ENCODE measurements at regions not wholly inside any gene's neighbourhood (a gene's known extent, or its start where the extent isn't known, plus 50 kb on each side); places are given as distances from the start of the nearest gene placed in this dataset.
"Not testable (repeated sequence)": the region's sequence is repeated elsewhere in the genome, so short reads cannot be mapped to it uniquely, and the experiment has no call there.

- H3K4me3 ChIP-seq (ENCODE audit: low read depth, low read length): no peak overlapping the region
- H3K4me1 ChIP-seq (ENCODE audit: control insufficient read depth, insufficient read depth, low read length): peaks cover 4% of the 10 kb centered on the region; the same call in 1 of the 2 replicates
- no peaks in the 10 kb centered on the region for H3K36me3 ChIP-seq (ENCODE audit: control insufficient read depth, insufficient read depth, low read length)
- no peak overlapping the region for H3K27ac ChIP-seq (ENCODE audit: low read depth, low read length)
- H3K27me3 ChIP-seq (ENCODE audit: control insufficient read depth, insufficient read depth, low read length): no peaks in the 10 kb centered on the region
- H3K9ac ChIP-seq (ENCODE audit: low read length): no peak overlapping the region
- no peaks in the 10 kb centered on the region for H3K9me3 ChIP-seq (ENCODE audit: control insufficient read depth, insufficient read depth, low read depth, low read length)
Measured at GRCh38 chr1:157370698-157371097, 181.6 kb downstream of the FCRL5 start.

- H3K4me3 ChIP-seq (ENCODE audit: low read depth, low read length): no peak overlapping the region
- H3K27me3 ChIP-seq (ENCODE audit: control insufficient read depth, insufficient read depth, low read length): no peaks in the 10 kb centered on the region
- no peak overlapping the region for H3K27ac ChIP-seq (ENCODE audit: low read depth, low read length)
- H3K36me3 ChIP-seq (ENCODE audit: control insufficient read depth, insufficient read depth, low read length): no peaks in the 10 kb centered on the region
- no peaks in the 10 kb centered on the region for H3K9me3 ChIP-seq (ENCODE audit: control insufficient read depth, insufficient read depth, low read depth, low read length)
- H3K9ac ChIP-seq (ENCODE audit: low read length): no peak overlapping the region
- peaks cover 4% of the 10 kb centered on the region; the same call in 1 of the 2 replicates for H3K4me1 ChIP-seq (ENCODE audit: control insufficient read depth, insufficient read depth, low read length)
Measured at GRCh38 chr1:157369808-157370521, 182.3 kb downstream of the FCRL5 start.

- H3K36me3 ChIP-seq (ENCODE audit: control insufficient read depth, insufficient read depth, low read length); H3K27ac ChIP-seq (ENCODE audit: low read depth, low read length); H3K9me3 ChIP-seq (ENCODE audit: control insufficient read depth, insufficient read depth, low read depth, low read length); H3K4me3 ChIP-seq (ENCODE audit: low read depth, low read length); H3K4me1 ChIP-seq (ENCODE audit: control insufficient read depth, insufficient read depth, low read length); H3K27me3 ChIP-seq (ENCODE audit: control insufficient read depth, insufficient read depth, low read length); H3K9ac ChIP-seq (ENCODE audit: low read length): not testable (repeated sequence)
Measured at GRCh38 chr1:157368941-157369340, 183.4 kb downstream of the FCRL5 start.

GRCh38 chr1:157368363-157368762, 184.0 kb downstream of the FCRL5 start:
- Histone ChIP-seq H3K4me1 (ENCODE audit: control insufficient read depth, insufficient read depth, low read length) (peaks cover 4% of the 10 kb centered on the region; the same call in 1 of the 2 replicates), H3K4me3 (ENCODE audit: low read depth, low read length) (no peak overlapping the region), H3K9me3 (ENCODE audit: control insufficient read depth, insufficient read depth, low read depth, low read length) (no peaks in the 10 kb centered on the region), H3K27me3 (ENCODE audit: control insufficient read depth, insufficient read depth, low read length) (no peaks in the 10 kb centered on the region), H3K9ac (ENCODE audit: low read length) (no peak overlapping the region), H3K36me3 (ENCODE audit: control insufficient read depth, insufficient read depth, low read length) (no peaks in the 10 kb centered on the region), H3K27ac (ENCODE audit: low read depth, low read length) (no peak overlapping the region)

- Histone ChIP-seq H3K4me3 (ENCODE audit: low read depth, low read length) (no peak overlapping the region), H3K36me3 (ENCODE audit: control insufficient read depth, insufficient read depth, low read length) (no peaks in the 10 kb centered on the region), H3K9me3 (ENCODE audit: control insufficient read depth, insufficient read depth, low read depth, low read length) (no peaks in the 10 kb centered on the region), H3K27me3 (ENCODE audit: control insufficient read depth, insufficient read depth, low read length) (no peaks in the 10 kb centered on the region), H3K9ac (ENCODE audit: low read length) (no peak overlapping the region), H3K27ac (ENCODE audit: low read depth, low read length) (no peak overlapping the region), H3K4me1 (ENCODE audit: control insufficient read depth, insufficient read depth, low read length) (peaks cover 4% of the 10 kb centered on the region; the same call in 1 of the 2 replicates)
Measured at GRCh38 chr1:157367870-157368269, 184.4 kb downstream of the FCRL5 start.

- no peaks in the 10 kb centered on the region for H3K9me3 ChIP-seq (ENCODE audit: control insufficient read depth, insufficient read depth, low read depth, low read length)
- H3K4me1 ChIP-seq (ENCODE audit: control insufficient read depth, insufficient read depth, low read length): peaks cover 4% of the 10 kb centered on the region; the same call in 1 of the 2 replicates
- no peak overlapping the region for H3K27ac ChIP-seq (ENCODE audit: low read depth, low read length)
Measured at GRCh38 chr1:157367091-157367739, 185.1 kb downstream of the FCRL5 start.

GRCh38 chr1:157364612-157365011, 187.7 kb downstream of the FCRL5 start:
- Histone ChIP-seq H3K27me3 (ENCODE audit: control insufficient read depth, insufficient read depth, low read length) (no peaks in the 10 kb centered on the region), H3K9me3 (ENCODE audit: control insufficient read depth, insufficient read depth, low read depth, low read length) (no peaks in the 10 kb centered on the region), H3K4me1 (ENCODE audit: control insufficient read depth, insufficient read depth, low read length) (peaks cover 4% of the 10 kb centered on the region; the same call in 1 of the 2 replicates), H3K27ac (ENCODE audit: low read depth, low read length) (no peak overlapping the region), H3K9ac (ENCODE audit: low read length) (no peak overlapping the region), H3K36me3 (ENCODE audit: control insufficient read depth, insufficient read depth, low read length) (no peaks in the 10 kb centered on the region), H3K4me3 (ENCODE audit: low read depth, low read length) (no peak overlapping the region)

More at GRCh38 chr1:157367091-157367739, 185.1 kb downstream of the FCRL5 start:
- H3K9ac ChIP-seq (ENCODE audit: low read length): no peak overlapping the region
- no peaks in the 10 kb centered on the region for H3K27me3 ChIP-seq (ENCODE audit: control insufficient read depth, insufficient read depth, low read length)
- H3K4me3 ChIP-seq (ENCODE audit: low read depth, low read length): no peak overlapping the region
- no peaks in the 10 kb centered on the region for H3K36me3 ChIP-seq (ENCODE audit: control insufficient read depth, insufficient read depth, low read length)

- Histone ChIP-seq H3K27ac (ENCODE audit: low read depth, low read length) (no peak overlapping the region), H3K9me3 (ENCODE audit: control insufficient read depth, insufficient read depth, low read depth, low read length) (no peaks in the 10 kb centered on the region), H3K4me1 (ENCODE audit: control insufficient read depth, insufficient read depth, low read length) (peaks cover 4% of the 10 kb centered on the region; the same call in 1 of the 2 replicates), H3K27me3 (ENCODE audit: control insufficient read depth, insufficient read depth, low read length) (no peaks in the 10 kb centered on the region), H3K36me3 (ENCODE audit: control insufficient read depth, insufficient read depth, low read length) (no peaks in the 10 kb centered on the region), H3K4me3 (ENCODE audit: low read depth, low read length) (no peak overlapping the region), H3K9ac (ENCODE audit: low read length) (no peak overlapping the region)
Measured at GRCh38 chr1:157363660-157364140, 188.6 kb downstream of the FCRL5 start.

GRCh38 chr1:157360023-157360390, 192.3 kb downstream of the FCRL5 start:
- Histone ChIP-seq H3K36me3 (ENCODE audit: control insufficient read depth, insufficient read depth, low read length) (no peaks in the 10 kb centered on the region), H3K4me1 (ENCODE audit: control insufficient read depth, insufficient read depth, low read length) (no peaks in the 10 kb centered on the region), H3K27ac (ENCODE audit: low read depth, low read length) (no peak overlapping the region), H3K27me3 (ENCODE audit: control insufficient read depth, insufficient read depth, low read length) (no peaks in the 10 kb centered on the region), H3K4me3 (ENCODE audit: low read depth, low read length) (no peak overlapping the region), H3K9me3 (ENCODE audit: control insufficient read depth, insufficient read depth, low read depth, low read length) (0 out of 2 replicates have a peak, but pooled peaks cover 3% of the 10 kb centered on the region), H3K9ac (ENCODE audit: low read length) (no peak overlapping the region)

- no peaks in the 10 kb centered on the region for H3K36me3 ChIP-seq (ENCODE audit: control insufficient read depth, insufficient read depth, low read length)
Measured at GRCh38 chr1:157359314-157360022, 192.8 kb downstream of the FCRL5 start.

GRCh38 chr1:157357111-157357510, 195.2 kb downstream of the FCRL5 start:
- Histone ChIP-seq H3K27ac (ENCODE audit: low read depth, low read length) (no peak overlapping the region), H3K4me3 (ENCODE audit: low read depth, low read length) (no peak overlapping the region), H3K27me3 (ENCODE audit: control insufficient read depth, insufficient read depth, low read length) (no peaks in the 10 kb centered on the region), H3K9me3 (ENCODE audit: control insufficient read depth, insufficient read depth, low read depth, low read length) (0 out of 2 replicates have a peak, but pooled peaks cover 3% of the 10 kb centered on the region), H3K36me3 (ENCODE audit: control insufficient read depth, insufficient read depth, low read length) (no peaks in the 10 kb centered on the region), H3K4me1 (ENCODE audit: control insufficient read depth, insufficient read depth, low read length) (no peaks in the 10 kb centered on the region), H3K9ac (ENCODE audit: low read length) (no peak overlapping the region)

More at GRCh38 chr1:157359314-157360022, 192.8 kb downstream of the FCRL5 start:
- H3K9ac ChIP-seq (ENCODE audit: low read length): no peak overlapping the region
- H3K9me3 ChIP-seq (ENCODE audit: control insufficient read depth, insufficient read depth, low read depth, low read length): 0 out of 2 replicates have a peak, but pooled peaks cover 3% of the 10 kb centered on the region
- no peaks in the 10 kb centered on the region for H3K27me3 ChIP-seq (ENCODE audit: control insufficient read depth, insufficient read depth, low read length)
- H3K4me3 ChIP-seq (ENCODE audit: low read depth, low read length): no peak overlapping the region
- no peak overlapping the region for H3K27ac ChIP-seq (ENCODE audit: low read depth, low read length)
- H3K4me1 ChIP-seq (ENCODE audit: control insufficient read depth, insufficient read depth, low read length): no peaks in the 10 kb centered on the region

Data from HUES6 (cell line).